GM23248 (cell line): ENCODE measurements at regions not wholly inside any gene's neighbourhood (a gene's known extent, or its start where the extent isn't known, plus 50 kb on each side); places are given as distances from the start of the nearest gene placed in this dataset.
"Not testable (repeated sequence)": the region's sequence is repeated elsewhere in the genome, so short reads cannot be mapped to it uniquely, and the experiment has no call there.

ENCODE experiments used
- DNase-seq: peaks from one replicate; pipeline ENCODE4 v3.0.0-alpha.2; 2015
- H2AFZ ChIP-seq: fragments of 200-600 bp; sonication (generic); 2 replicates; pipeline ENCODE4 v1.6.1; 2016; ENCODE audit warnings: antibody characterized with exemption
- H3F3A ChIP-seq: fragments of 200-600 bp; sonication (generic); 2 replicates; pipeline ENCODE4 v1.6.1; 2016; ENCODE audit warnings: mild to moderate bottlenecking, antibody characterized with exemption, mixed run types; ENCODE audit not compliant: insufficient read depth
- H3K27ac ChIP-seq: fragments of 200-600 bp; sonication (generic); 2 replicates; pipeline ENCODE4 v1.5.1; 2016; ENCODE audit warnings: mild to moderate bottlenecking
- H3K27me3 ChIP-seq: fragments of 200-600 bp; sonication (generic); replicated peaks from 2 replicates; pipeline ENCODE4 v1.6.1; 2016; ENCODE audit warnings: mild to moderate bottlenecking; ENCODE audit not compliant: insufficient read depth
- H3K36me3 ChIP-seq: fragments of 200-600 bp; sonication (generic); 2 replicates; pipeline ENCODE4 v1.6.1; 2016; ENCODE audit warnings: low read depth, mild to moderate bottlenecking
- H3K4me1 ChIP-seq: fragments of 200-600 bp; sonication (generic); 2 replicates; pipeline ENCODE4 v1.6.1; 2016; ENCODE audit warnings: mild to moderate bottlenecking; ENCODE audit not compliant: insufficient read depth
- H3K4me2 ChIP-seq: fragments of 200-600 bp; sonication (generic); one replicate; pipeline ENCODE4 v1.6.1; 2016; ENCODE audit warnings: mild to moderate bottlenecking; ENCODE audit not compliant: unreplicated experiment
- H3K4me3 ChIP-seq: fragments of 200-600 bp; sonication (generic); 2 replicates; pipeline ENCODE4 v1.5.1; 2016; ENCODE audit warnings: mild to moderate bottlenecking
- H3K79me2 ChIP-seq: fragments of 200-600 bp; sonication (generic); 2 replicates; pipeline ENCODE4 v1.6.1; 2016; ENCODE audit warnings: mild to moderate bottlenecking; ENCODE audit not compliant: insufficient read depth
- H3K9ac ChIP-seq: fragments of 200-600 bp; sonication (generic); 2 replicates; pipeline ENCODE4 v1.6.1; 2016; ENCODE audit warnings: mild to moderate bottlenecking
- H3K9me2 ChIP-seq: fragments of 200-600 bp; sonication (generic); 2 replicates; pipeline ENCODE4 v1.6.1; 2016; ENCODE audit warnings: mixed run types, mild to moderate bottlenecking, moderate library complexity; ENCODE audit not compliant: insufficient read depth
- H3K9me3 ChIP-seq: fragments of 200-600 bp; sonication (generic); one replicate; pipeline ENCODE4 v1.6.1; 2017; ENCODE audit warnings: low read depth
- H4K20me1 ChIP-seq: fragments of 200-600 bp; sonication (generic); 2 replicates; pipeline ENCODE4 v1.6.0; 2016; ENCODE audit not compliant: insufficient read depth
- EZH2 ChIP-seq: fragments of 200-600 bp; sonication (generic); IDR thresholded peaks from 2 replicates; pipeline ENCODE4 v1.6.1; 2018; ENCODE audit warnings: antibody characterized with exemption, mild to moderate bottlenecking; ENCODE audit not compliant: insufficient read depth, poor library complexity, severe bottlenecking
- EZH2phosphoT487 ChIP-seq: fragments of 200-600 bp; sonication (generic); IDR thresholded peaks from 2 replicates; pipeline ENCODE4 v1.6.1; 2018; ENCODE audit warnings: antibody characterized with exemption, moderate library complexity, mild to moderate bottlenecking, low read depth; ENCODE audit not compliant: insufficient read depth
- WGBS, 2 experiments: methylation state at CpG; one replicate each; pipeline ENCODE4 v1.1.6; 2015 to 2017; ENCODE audit warnings: low lambda C conversion rate in 2 of 2, low coverage in 1 of 2; ENCODE audit errors: missing lambda C conversion rate in 2 of 2; 5-methylcytosine and 5-hydroxymethylcytosine counted together
- in situ Hi-C: fragments of 300-500 bp; cut with MboI; formaldehyde crosslinking; loops from 2 replicates; pipeline ENCODE4 v1.15.0; 2020

DNA sequence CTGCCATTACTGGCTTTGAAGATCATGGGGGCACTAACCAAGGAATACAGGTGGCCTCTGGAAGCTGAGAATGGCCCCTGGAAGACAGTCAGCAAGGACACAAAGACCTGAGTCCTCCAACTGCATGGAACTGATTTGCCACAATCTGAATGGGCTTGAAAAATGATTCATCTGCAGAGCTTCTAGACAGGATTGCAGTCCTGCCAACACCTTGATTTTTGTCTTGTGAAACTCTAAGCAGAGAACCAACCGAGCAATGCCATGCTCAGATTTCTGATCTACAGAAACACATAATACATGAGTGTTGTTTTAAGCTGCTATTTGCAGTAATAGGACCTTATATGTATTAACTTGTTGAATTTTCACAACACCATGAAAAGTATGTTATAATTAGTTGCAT, 66.1 kb upstream of the SLC13A1 start:
- Histone ChIP-seq H2AFZ (no peak overlapping the region), H3F3A (no peaks in the 10 kb centered on the region), H3K9me2 (no peaks in the 10 kb centered on the region), H3K9me3 (no peaks in the 10 kb centered on the region), H3K79me2 (no peaks in the 10 kb centered on the region), H3K27ac (no peak overlapping the region), H3K4me2 (no peak overlapping the region), H3K36me3 (no peaks in the 10 kb centered on the region), H3K4me3 (no peak overlapping the region), H3K4me1 (no peaks in the 10 kb centered on the region), H4K20me1 (no peaks in the 10 kb centered on the region), H3K27me3 (no peaks in the 10 kb centered on the region), H3K9ac (no peak overlapping the region)
- DNase-seq, result no peak
- TF ChIP-seq EZH2 (no peak), EZH2phosphoT487 (no peak)
- in situ Hi-C loops, result no loop called here
- WGBS, 2 experiments, result 0 to 4% methylated on average over 1 of the region's 1 CpG

DNA sequence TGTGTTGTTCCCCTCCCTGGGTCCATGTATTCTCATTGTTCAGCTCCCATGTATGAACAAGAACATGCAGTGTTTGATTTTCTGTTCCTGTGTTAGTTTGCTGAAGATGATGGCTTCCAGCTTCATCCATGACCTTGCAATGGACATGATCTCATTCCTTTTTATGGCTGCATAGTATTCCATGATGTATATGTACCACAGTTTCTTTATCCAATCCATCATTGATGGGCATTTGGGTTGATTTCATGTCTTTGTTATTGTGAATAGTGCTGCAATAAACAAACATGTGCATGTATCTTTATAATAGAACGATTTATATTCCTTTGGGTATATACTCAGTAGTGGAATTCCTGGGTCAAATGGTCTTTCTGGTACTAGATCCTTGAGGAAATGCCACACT, 65.1 kb upstream of the SLC13A1 start:
- H2AFZ ChIP-seq, H3K4me1 ChIP-seq, H3F3A ChIP-seq, H3K9ac ChIP-seq, H3K4me2 ChIP-seq, H3K36me3 ChIP-seq, in situ Hi-C loops, H3K27ac ChIP-seq, H3K27me3 ChIP-seq, H3K9me3 ChIP-seq, H4K20me1 ChIP-seq, H3K79me2 ChIP-seq, H3K9me2 ChIP-seq, DNase-seq, H3K4me3 ChIP-seq: not testable (repeated sequence)
- WGBS, 2 experiments, result 2 to 4% methylated on average over 1 of the region's 1 CpG

DNA sequence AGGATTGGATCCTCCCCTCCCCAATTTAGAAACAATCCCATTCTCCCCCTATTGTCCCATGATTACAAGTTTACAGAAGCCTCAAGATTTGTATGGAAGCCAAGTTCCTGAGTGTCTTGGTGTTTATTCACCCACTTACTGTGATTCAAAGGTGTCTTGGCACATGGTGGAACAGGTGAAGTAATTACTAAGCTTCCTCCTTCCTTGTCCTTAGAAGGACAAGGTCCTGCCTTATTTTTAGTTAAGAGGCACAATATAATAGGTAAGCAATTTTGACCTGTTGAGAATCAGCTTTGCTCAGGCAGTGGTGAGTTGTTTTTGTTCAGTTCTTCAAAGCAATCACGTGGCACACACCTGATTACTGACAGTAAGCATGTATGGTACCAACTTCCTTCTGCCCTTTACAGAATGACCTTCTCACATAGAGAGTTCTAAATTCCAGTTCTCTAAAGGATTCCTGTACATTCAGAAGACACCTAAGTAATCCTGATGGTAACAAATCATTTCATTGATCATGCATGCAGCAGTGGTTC, 60.7 kb upstream of the SLC13A1 start:
- Histone ChIP-seq H3K79me2 (no peaks in the 10 kb centered on the region), H3K4me3 (no peak overlapping the region), H3K9ac (no peak overlapping the region), H3K36me3 (no peaks in the 10 kb centered on the region), H3K27me3 (no peaks in the 10 kb centered on the region), H3F3A (no peaks in the 10 kb centered on the region), H3K4me1 (no peaks in the 10 kb centered on the region), H4K20me1 (no peaks in the 10 kb centered on the region), H3K4me2 (no peak overlapping the region), H3K9me3 (no peaks in the 10 kb centered on the region), H3K9me2 (no peaks in the 10 kb centered on the region), H2AFZ (no peak overlapping the region), H3K27ac (no peak overlapping the region)
- DNase-seq, result no peak
- 4 to 6% methylated on average over 1 of the region's 1 CpG for WGBS, 2 experiments
- in situ Hi-C loops, result no loop called here
- TF ChIP-seq EZH2 (no peak), EZH2phosphoT487 (no peak)

DNA sequence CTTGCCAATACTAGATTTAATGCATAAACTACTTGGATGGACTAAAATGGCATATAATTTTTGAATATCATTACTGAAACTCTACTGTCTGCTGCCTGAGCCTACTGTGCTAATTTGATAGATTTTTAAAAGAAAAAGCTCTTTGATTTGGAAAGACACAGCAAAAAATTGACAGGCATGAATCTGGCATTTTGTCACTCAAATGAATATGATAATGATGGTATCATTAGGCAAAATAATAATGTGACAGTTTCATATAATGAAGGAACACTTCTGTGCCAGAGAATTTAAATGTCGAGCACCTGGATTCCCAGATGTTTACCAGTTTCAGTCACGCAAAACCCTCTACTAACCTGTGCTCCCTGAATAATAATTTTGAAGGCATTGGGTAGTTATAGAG, 60.0 kb upstream of the SLC13A1 start:
- in situ Hi-C loops, result no loop called here
- Histone ChIP-seq H3K4me3 (no peak overlapping the region), H3K27ac (no peak overlapping the region), H3F3A (no peaks in the 10 kb centered on the region), H3K27me3 (no peaks in the 10 kb centered on the region), H3K4me2 (no peak overlapping the region), H3K9me2 (no peaks in the 10 kb centered on the region), H3K79me2 (no peaks in the 10 kb centered on the region), H4K20me1 (no peaks in the 10 kb centered on the region), H3K4me1 (no peaks in the 10 kb centered on the region), H3K36me3 (no peaks in the 10 kb centered on the region), H3K9ac (no peak overlapping the region), H2AFZ (no peak overlapping the region), H3K9me3 (no peaks in the 10 kb centered on the region)
- 14 to 33% methylated on average over 2 of the region's 2 CpGs for WGBS, 2 experiments
- TF ChIP-seq EZH2, result no peak
- no peak for TF ChIP-seq EZH2phosphoT487
- DNase-seq, result no peak
